ENCODE measurements at regions not wholly inside any gene's neighbourhood (a gene's known extent, or its start where the extent isn't known, plus 50 kb on each side); places are given as distances from the start of the nearest gene placed in this dataset.

GRCh38 chr6:4703382-4703781, 72.8 kb upstream of the CDYL start:
- TF ChIP-seq CTCF (IDR thresholded peaks at IDR 0.05) (no peak), POLR2A (IDR thresholded peaks at IDR 0.05) (no peak)

Data from lower leg skin (tissue), 3 donors.